ENCODE measurements at regions not wholly inside any gene's neighbourhood (a gene's known extent, or its start where the extent isn't known, plus 50 kb on each side); places are given as distances from the start of the nearest gene placed in this dataset.
A peak's percentile ranks its signal among the peaks of the same experiment; 100 is the strongest.

DNA sequence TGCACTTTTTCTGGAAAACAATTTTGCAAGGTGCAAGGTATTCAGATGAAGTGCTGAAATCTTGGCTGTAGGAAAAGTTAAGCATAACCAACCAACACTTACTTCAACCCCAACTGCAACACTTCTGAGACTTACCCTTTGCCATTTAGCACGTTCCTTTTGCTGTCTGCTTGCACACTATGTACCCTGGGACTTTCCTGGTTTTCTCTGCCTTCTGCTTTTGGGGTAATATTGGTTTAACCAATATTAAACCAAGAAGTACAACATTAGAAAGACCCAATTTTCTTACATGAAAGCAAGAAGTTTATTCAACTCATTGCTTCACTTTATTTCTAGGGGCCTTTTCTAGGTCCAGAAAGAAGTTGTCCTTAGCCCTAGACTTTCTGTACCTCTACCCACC, 193.0 kb downstream of the HLX start:
- no peak for DNase-seq

DNA sequence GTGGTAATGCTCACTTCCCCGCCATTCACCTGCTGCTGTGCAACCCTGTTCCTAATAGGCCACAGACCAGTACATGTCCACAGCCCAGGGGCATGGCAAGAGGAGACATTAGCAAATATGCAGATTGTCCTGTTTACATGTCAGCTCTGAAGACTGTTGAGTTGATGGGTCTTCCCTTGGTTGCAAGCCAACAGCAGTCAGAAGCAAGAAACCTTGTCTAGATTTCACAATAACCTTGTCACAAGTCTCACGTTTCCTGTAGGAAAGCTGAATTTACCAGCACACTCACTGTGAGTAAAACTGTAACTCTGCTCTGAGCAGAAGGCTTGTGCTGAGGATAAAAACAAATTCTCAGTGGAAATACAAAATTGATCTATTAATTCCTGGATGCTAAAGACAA, 195.1 kb downstream of the HLX start:
- no peak for DNase-seq

DNA sequence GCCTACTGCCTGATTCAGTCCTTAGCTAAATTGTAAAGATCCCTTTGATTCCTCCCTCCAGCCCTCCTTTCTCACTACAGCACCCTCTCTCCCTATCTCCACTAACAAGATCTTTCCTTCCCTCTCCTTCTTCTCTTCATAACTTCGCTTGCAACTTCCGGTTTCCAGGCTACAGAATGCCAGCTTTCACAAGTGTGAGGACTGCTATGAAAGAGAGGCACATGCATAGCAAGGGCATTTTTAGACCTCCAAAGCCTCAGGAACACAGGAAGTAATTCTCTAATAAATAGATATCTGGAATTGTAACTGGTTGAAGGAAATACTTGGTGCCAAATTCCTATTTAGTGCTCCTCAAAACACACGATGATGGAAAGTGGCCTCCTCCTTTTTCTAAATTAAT, 196.7 kb downstream of the HLX start:
- DNase-seq = no peak

DNA sequence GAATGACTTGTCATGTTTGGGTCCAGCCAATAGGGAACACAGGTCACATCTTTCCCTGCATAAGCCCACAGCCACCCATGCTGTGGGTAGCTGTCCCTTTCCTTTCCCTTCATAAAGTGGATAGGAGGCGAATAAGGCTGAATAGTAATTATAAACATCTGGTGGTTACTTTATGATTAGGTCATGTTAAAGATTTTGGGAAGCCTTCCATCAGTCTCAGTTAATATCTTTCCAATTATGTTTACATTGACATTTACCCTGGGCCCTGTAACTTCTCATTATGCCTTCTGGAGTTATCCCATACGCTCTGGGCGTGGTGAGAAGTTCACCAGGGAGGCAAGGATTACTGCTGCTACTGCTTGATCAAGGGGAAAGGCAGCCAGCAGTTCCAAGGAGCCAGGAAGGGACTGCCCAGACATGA, 197.2 kb downstream of the HLX start:
- no peak for DNase-seq

DNA sequence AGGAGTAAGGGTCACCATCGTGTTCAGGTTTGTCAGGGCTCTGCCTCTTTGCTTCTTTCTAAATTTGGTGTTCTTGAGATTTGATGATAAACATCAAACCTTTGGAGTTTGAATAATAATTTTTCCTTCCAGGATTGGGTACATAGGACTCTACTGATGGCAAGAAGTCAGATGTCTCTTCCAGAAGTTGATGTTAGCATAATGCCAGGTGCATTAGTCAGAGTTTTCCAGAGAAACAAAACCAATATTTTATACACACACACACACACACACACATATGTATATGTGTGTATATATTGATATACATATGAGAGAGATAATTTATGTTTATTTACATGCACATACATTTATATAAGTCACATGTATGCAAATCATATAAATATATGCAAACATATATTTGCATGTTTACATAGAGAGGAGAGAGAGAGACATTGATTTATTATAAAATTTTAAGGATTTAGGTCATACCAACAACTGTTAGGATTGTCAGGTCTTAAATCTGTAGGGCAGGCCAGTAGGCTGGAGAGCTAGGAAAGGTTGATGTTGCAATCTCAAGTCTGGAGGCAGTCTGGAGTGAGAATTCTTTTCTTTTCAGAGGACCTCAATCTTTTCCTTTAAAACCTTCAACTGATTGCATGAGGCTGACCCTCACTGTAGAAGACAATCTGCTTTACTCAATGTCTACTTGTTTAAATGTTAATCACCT, 199.2 kb downstream of the HLX start:
- DNase-seq = no peak

DNA sequence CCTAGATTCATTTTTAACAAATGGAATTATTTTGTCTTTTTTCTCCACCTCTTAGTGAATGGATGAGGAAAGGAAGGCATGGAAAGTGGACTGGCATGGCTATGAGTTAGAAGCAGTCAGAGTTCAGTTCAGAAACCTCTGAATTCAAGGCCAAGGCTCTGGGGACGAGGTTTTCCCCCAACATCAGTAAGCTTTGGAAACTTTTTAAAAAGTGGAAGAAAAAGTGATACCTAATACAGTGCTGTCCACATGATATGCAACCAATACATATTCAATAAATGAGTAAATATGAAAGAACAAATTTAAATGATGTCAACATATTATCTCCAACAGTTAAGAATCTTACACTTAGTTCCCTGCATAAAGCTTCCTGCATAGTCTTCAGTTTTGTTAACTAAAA, 204.7 kb downstream of the HLX start:
- no peak for DNase-seq

DNA sequence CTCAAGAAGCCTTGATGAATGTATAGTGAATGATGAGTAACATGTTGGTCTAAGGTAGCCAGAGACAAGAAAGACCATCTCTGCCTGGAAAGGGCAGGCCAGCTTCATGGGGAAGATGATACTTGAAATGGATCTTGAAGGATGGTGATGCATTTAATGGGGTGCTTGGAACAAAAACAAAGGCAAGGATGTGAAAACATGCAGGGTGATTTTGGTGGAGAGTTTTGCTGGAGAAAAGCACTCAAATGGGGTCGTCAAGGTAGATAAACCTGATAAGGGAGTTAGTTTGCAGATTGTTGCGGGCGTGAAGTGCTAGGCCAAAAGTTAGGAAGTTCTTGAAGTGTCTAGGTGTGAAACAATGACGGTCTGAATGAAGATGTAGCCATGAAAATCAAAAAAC, 205.4 kb downstream of the HLX start:
- DNase-seq = no peak

DNA sequence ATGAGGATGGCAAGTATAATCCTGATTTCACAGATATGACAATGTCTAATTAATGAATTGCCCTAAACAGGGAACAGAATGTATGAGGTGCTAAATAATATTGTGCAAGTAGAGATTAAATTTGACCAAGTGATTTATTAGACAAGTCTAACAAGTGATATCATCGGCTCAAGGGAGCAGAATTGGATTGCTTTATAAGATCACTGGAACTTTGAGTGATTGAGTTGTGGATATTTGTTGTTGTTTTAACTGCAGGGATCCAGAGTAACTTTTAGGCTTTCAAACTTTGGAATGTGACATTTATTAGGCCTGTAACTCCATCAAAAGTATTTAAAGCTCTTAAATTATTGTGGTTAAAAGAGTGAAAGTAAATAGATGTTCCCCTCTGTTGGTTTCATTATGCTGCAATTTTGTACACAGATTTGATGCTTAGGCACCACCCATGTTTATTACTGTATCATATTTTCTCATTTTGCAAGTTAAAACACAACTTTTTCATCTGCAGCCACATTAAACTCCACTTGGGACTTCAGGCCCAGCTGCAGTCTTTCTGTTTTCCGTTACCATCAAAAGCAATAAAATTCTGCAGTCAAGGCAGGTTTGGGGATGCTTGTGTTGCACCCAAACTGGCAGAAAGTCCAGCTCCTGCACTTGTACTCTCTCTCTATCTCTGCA, 206.6 kb downstream of the HLX start:
- DNase-seq = no peak

DNA sequence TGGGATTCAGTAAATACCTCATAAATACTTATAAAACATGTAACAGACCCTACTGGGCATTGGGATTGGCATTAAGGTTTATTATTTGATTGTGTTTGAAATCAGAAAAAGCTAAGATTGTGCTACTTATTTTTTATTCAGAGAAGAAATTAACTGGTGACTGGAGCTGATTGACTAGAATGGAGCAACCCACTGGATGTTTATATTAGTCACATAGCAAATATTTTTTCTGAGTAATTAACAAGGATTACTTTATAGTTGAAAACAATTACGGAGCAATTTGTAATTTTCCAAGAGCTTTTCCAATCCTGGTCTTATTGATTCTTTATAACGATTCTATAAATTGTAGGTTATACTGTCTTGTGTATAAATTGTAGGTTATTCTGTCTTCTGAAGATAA, 208.7 kb downstream of the HLX start:
- no peak for DNase-seq

DNA sequence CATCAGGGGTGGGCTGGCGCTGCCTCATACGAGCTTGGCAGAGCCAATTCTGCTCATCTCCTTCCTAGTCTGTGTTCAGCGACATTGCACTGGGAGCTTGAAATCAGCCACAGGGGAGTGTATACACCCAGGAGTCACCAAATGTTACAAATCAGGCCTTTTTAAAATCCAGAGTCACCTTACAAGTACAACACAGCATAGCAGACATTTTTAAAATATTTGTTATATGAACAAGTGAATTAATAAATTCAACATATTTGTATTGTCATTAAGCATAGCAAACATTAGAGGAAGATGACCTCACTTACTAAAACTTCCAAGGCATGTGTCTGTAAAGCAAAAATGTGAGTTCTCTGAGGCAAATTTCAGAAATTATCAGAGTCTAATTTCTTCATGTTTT, 210.0 kb downstream of the HLX start:
- DNase-seq = no peak

DNA sequence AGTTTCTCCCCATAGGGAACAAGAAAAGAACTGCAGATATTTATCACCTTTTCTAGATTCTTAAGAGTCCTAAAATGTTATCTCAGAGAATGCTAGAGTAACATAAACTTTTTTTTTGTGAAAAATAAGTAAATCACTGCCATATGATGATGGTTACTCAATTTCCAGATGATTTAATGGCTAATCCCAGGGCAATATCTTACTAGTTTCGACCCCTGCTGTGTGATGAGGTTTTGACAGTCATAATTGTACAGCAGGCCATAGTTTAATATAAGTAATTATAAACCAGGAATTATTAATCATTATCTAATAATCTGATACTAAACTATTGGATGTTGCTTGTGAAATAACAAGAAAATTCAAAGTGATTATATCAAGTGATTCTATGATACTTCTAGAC, 210.6 kb downstream of the HLX start:
- DNase-seq = no peak

DNA sequence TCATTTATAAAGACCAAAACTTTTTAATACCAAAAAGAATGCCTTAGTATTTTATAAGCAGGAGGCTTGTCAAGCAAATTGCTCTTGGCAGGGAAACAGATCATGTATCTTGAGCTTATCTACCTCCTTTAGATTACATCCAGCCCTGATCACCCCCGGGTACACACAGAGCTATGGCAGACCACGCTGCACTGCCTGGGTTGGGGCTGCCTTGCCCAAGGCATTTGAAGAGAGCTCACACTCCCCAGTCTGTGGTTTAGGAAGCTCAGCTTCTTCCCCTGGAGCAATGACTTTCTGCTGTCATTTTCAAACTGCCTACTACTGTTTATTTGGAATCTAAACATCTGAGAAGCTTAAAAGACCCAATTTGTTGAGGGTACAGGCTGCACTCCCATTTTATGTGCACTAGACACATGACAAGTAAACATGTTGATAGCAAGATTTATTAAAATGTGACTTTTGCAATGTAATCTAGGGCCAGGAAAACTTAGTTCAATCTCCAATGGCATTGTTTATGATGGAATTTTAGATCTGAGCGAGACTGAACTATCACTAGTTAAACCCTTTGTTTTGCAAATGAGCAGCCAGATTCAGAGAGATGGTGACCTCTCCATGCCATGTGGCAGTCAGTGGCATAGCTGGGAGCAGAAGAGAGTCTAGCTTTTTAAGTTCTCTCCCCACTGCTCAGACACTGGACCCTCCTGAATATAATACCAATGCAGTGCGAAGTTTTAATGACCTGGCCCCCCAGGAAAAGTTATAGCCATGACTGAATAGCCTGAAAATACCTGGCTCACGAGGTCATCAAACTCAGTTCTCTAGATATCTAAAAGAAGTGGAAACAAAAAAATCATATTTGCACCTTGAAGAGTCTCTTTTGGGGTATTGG, 214.9 kb downstream of the HLX start:
- no peak for DNase-seq

DNA sequence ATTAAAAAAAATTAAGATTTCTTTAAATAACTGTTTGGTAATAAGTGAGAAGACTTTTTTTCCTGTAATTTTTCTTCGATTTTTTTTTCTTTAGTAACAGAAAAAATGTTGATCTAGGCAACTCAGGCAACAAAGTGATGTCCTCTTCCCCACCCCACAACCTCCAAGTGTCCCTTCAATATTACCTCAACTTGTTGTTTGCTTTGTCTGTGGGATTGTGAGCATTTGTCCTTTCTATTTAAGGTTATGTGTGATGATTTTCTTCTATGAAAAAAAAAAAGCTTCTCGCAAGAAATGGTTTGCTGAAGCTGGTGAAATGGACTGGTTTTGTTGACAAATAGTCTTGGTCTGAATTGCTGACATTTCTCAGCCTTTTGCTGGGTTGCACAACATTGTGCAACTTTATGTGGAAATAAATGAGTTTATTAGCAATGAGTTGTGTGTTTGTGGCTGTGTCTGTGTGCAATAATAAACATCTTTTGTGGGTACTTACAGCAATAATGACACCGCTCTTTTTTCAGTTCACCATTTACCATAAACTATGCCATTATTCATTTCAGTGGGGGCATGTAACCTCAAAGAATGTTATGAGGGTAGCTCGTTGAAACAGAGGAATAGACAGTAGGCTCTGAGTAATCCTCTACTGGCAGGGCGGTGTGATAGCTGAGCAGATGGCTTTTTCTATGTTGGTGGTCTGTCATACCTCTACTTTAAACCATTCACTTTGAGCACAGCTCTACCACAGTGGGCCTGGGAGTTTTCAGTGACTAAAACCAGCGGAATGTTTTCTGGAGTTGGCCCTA, 218.4 kb downstream of the HLX start:
- no peak for DNase-seq

DNA sequence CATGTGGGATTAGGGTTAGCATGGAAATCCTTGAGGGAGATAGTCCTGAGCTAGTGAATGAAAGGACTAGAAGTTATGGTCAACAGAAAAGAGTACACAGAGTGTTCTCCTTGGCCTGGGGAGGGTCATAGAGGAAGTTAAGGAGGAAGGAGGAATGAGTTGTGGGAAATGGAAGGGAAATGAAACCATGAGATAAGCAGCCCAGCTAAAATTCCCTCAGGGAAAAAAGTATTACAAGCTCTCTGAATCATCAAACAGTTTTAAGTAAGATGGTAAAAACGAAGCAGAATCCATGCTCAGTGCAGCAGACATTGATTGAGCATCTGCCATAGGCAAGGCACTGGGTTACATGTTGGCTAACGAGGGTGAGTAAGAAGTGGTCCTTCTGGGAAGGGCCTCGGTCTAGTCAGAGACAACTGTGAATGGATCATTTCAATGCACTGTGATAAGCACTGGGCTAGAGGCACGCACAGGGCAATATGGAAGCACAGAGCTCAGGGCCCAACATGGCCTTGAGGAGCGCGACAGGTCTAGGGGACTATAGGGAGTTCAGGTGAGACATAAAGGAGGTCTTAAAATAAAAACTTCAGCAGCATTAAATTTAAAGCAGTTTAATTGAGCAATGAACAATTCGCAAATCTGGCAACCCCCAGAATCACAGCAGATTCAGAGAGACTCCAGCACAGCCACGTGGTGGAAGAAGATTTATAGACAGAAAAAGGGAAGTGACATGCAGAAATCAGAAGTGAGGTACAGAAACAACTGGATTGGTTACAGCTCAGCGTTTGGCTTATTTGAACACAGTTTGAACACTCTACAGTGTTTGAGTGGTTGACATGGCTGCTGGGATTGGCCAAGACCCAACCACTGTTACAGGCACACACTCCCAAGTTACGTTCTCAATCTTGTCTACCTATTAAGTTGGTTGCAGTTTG, 219.5 kb downstream of the HLX start:
- DNase-seq = no peak

DNA sequence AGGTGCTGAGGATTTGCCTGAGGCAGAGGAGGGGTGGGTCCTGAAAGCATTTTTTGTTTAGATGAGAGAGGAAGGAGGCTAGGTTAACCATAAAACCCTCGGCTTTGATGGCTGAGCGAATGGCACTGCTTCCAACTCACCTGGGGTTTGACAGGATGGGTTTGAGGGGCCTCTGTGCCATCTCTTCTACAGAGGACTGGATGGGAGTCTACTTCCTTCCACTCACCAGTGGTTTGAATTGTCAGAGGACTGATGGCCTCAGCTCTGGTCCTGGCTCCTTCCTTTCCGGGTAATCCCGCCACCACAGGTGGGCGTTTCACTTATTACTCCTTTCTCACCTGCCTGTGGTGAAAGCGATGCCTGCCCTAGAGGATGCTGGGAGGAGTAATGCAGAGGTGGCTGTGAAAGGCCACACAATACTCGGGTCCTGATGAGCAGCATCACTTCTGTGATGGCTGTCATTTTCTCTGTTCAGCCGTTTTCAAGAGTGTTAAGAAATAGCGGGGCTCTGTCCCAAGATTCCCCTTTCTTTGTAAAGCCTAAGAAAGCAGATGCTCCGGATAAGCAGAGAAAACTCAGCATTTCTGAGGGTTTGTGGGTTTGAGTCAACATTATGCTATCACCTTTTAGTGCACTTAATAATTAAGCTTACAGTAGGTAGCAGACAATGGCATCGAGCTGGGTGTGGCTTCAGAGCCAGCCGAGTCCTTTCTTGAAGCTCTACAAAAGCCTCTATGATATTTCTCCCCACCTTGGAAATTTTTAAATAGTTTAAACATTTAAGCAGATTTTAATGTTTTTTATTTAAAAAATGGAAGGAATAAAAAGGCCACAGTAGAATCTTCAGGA, 220.7 kb downstream of the HLX start:
- no peak for DNase-seq

DNA sequence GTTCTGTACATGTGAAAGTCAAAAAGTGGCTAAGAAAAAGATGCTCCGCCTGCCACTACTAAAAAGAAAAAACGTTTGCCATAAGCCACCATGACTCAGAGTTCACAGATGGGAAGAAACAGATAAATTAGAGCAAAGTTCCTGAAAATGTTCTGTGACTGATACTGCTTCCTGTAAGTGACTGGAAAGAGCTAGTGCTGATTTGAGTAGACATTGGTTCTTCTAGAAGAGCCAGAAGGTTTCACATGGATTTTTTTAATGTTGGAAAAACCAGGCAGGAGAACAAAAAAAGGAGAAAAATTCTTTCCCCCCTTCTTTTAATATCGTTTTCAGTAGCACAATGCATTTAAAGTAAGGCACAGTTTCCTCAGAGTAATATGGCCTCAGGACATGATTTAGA, 221.4 kb downstream of the HLX start:
- DNase-seq = peak; percentile 47

DNA sequence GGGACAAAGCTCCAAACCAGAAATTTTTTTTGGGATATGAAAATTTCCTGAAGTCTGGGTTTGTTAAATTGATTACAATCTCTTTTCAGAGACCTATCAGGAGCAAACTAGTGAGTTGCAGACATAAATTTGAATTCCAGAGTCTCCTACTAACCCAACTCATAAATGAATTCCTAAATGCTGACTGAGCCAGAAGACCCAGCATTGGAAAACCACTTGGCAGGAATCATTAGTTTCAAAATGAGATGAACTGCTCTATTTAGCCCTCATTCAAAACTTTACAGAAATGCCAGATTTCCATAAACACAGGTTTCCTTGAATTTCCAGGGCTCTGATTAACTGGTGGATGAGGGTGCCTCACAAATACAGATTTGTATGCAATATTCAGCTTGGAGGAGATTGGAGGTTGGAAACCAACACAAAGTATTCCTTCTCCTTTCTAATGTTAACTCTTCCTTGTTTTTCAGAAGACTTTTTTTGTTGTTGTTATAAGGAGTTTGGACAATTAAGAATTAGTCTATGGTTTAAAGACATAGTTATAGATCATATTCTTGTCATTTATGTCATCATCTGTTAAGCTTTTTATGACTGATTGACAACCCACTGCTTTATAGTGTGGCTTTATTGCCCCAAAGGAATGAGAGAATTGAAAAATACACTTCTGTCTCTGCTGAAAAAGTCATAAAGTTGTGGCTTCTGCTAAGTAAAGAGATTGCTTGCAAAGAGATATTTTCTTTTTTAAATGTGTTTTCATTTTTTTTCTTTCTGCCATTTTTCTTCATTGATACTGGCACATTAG, 222.8 kb downstream of the HLX start:
- DNase-seq = peak; percentile 72

DNA sequence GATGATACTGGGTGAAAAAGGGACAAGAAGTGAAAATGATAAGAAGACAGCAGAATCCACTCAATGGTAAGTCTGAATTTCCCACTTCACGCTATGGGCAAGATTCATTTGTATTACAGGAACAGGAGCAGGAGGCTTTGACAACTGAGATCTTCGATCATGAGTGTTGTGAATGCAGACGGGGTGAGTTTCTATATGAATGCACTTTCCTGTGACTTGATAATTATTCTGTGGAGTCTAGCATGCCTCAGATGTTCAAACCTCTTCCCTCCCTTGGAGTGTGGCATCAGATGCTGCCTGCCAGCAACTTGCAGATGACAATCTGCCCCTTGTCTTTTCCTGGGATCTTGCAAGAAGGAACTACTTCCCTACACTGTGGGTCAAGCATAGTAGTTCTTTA, 225.4 kb downstream of the HLX start:
- DNase-seq = no peak

DNA sequence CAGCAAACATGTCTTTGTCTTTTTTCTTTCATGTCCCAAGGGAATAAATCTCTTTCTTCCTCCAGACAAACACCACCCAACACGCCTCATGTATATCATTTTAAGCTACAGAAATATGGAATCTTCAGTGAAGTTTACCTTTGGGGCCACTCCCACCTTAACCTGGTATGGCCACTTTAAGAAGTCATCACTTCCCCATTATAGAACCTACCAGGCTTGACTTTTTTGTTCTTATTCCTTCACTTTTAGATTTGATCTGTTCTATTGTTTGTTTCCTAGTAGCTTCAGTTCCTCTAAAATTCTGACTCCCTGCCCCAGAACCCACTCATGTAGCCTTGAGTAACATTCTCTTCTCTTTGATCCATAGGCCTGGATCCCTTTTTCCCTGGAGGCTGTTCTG, 226.3 kb downstream of the HLX start:
- DNase-seq = no peak

DNA sequence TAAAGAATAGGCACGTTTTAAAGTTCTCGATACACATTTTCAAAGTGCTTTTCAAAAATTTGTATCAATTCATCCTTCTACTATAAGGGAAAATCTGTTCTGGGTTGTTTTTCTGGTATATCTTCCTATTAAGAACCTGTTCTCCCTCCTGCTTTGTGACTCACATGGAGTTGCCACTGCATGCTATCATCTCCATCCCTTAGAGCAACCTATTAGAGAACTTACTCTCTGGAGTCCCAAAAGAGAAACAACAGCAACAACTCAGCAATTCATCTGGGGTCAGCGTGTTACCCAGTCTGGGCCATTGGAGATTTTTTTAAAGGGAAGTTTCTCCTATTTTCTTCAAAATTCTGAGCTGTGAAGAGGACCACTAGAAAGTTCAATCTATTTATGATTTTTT, 227.4 kb downstream of the HLX start:
- no peak for DNase-seq
